ENCODE measurements at regions not wholly inside any gene's neighbourhood (a gene's known extent, or its start where the extent isn't known, plus 50 kb on each side); places are given as distances from the start of the nearest gene placed in this dataset.

DNA sequence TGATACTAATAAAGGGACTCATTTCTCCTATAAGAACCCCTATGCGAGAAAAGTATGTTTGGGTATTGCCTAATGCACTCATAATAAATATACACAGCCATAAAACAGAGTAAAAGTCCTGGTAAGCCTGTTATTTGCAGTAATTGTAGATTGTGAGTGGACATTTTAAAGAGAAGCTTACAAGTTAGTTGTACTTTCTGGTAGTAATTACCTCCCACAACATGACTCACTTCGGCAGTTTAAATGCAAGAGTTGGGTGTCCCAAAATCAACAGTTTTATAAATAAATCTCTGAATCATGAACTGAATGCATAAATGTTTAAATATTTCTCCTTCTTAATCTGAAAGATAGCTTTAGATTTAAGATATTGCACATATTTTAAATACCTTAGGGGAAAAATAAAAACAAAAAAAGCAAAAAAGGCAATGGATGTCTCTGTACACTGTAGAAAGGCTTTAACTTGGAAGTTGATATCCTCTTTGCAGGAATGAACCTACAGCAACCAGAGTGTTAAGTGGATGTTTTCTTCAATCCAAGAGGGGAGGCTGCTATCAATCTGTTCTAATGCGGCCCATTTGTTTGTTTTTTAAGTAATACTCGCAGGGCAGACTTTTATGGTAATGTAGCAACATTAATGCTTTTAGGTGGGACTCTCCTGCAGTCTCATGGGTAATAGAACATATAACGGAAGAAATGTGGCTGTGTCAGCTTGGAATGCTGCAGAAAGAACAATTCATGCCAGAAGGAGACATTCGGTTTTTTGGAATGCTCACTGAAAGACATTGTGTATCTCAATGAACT lies 57.3 kb upstream of the ZEB1 start:
- Histone ChIP-seq H3K36me3 (ENCODE audit: insufficient read depth in 1 of 2, low read depth in 1 of 2) (no peaks in the 10 kb centered on the region), H3K4me1 (peaks cover 13% of the 10 kb centered on the region), H3K9me3 (no peaks in the 10 kb centered on the region), H3K27me3 (ENCODE audit: insufficient read depth in 3 of 3, low read length in 2 of 3) (no peaks in the 10 kb centered on the region), H3K27ac (no peak overlapping the region), H3K4me3 (no peak overlapping the region)
- no peak for ATAC-seq
- DNase-seq = no peak
- 46 to 57% (median 48%) methylated on average over 6 of the region's 6 CpGs for WGBS, 3 donors
- TF ChIP-seq, protein P1, sequence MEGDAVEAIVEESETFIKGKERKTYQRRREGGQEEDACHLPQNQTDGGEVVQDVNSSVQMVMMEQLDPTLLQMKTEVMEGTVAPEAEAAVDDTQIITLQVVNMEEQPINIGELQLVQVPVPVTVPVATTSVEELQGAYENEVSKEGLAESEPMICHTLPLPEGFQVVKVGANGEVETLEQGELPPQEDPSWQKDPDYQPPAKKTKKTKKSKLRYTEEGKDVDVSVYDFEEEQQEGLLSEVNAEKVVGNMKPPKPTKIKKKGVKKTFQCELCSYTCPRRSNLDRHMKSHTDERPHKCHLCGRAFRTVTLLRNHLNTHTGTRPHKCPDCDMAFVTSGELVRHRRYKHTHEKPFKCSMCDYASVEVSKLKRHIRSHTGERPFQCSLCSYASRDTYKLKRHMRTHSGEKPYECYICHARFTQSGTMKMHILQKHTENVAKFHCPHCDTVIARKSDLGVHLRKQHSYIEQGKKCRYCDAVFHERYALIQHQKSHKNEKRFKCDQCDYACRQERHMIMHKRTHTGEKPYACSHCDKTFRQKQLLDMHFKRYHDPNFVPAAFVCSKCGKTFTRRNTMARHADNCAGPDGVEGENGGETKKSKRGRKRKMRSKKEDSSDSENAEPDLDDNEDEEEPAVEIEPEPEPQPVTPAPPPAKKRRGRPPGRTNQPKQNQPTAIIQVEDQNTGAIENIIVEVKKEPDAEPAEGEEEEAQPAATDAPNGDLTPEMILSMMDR (IDR thresholded peaks at IDR 0.05) = no peak
- intact Hi-C loops (cut with DNase I) = no loop called here

DNA sequence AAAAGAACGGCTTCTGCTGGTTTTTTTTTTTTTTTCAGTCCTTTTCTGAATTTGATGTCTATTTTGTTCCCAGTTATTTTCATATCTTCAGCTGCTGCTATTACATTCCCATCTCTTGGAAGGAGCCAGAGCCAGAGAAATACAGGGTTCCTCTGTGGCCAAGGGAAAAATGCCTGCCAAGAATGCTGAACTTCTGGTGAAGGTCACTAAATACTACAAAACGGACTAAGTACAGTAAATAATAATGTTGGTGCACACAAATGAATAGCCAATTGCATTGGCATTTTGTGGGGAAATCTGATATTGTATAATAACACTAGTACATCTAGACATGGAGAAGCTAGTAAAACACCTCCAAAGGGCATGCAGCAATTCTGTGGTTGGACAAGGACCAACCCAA lies 56.3 kb upstream of the ZEB1 start:
- 9 to 23% (median 16%) methylated on average over 2 of the region's 2 CpGs for WGBS, 3 donors
- H3K27ac ChIP-seq = no peak overlapping the region
- ATAC-seq = no peak
- H3K4me1 ChIP-seq = peaks cover 13% of the 10 kb centered on the region
- H3K9me3 ChIP-seq = no peaks in the 10 kb centered on the region
- H3K4me3 ChIP-seq = no peak overlapping the region
- no peaks in the 10 kb centered on the region for H3K27me3 ChIP-seq (ENCODE audit: insufficient read depth in 3 of 3, low read length in 2 of 3)
- no peaks in the 10 kb centered on the region for H3K36me3 ChIP-seq (ENCODE audit: insufficient read depth in 1 of 2, low read depth in 1 of 2)
- TF ChIP-seq, protein P1 (IDR thresholded peaks at IDR 0.05) = no peak
- no peak for DNase-seq
- intact Hi-C loops (cut with DNase I) = no loop called here

DNA sequence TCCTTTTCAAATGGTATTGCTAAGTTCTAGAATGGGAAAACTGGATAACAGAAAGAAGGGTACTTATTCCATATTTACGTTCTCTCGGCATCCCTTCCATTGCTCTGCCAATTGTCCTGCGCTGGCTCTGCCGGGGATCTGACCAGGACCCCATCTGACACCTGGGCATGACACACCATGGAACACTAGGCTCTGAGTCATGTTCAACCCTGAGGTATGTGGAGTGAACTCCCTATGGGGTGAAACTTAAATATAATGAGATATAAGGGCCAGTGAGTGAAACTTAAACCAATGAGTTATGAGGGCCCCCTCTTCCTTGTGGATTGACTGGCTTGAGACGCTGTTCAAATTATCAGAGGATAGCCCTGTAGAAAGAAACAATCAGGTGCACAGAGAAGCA lies 55.1 kb upstream of the ZEB1 start:
- intact Hi-C loops (cut with DNase I) = no loop called here
- no peak for ATAC-seq
- Histone ChIP-seq H3K4me1 (peaks cover 13% of the 10 kb centered on the region), H3K36me3 (ENCODE audit: insufficient read depth in 1 of 2, low read depth in 1 of 2) (no peaks in the 10 kb centered on the region), H3K9me3 (no peaks in the 10 kb centered on the region), H3K27me3 (ENCODE audit: insufficient read depth in 3 of 3, low read length in 2 of 3) (no peaks in the 10 kb centered on the region), H3K4me3 (no peak overlapping the region), H3K27ac (no peak overlapping the region)
- TF ChIP-seq, protein P1 (IDR thresholded peaks at IDR 0.05) = no peak
- no peak for DNase-seq
- WGBS, 3 donors = 95 to 98% (median 96%) methylated on average over 5 of the region's 5 CpGs

DNA sequence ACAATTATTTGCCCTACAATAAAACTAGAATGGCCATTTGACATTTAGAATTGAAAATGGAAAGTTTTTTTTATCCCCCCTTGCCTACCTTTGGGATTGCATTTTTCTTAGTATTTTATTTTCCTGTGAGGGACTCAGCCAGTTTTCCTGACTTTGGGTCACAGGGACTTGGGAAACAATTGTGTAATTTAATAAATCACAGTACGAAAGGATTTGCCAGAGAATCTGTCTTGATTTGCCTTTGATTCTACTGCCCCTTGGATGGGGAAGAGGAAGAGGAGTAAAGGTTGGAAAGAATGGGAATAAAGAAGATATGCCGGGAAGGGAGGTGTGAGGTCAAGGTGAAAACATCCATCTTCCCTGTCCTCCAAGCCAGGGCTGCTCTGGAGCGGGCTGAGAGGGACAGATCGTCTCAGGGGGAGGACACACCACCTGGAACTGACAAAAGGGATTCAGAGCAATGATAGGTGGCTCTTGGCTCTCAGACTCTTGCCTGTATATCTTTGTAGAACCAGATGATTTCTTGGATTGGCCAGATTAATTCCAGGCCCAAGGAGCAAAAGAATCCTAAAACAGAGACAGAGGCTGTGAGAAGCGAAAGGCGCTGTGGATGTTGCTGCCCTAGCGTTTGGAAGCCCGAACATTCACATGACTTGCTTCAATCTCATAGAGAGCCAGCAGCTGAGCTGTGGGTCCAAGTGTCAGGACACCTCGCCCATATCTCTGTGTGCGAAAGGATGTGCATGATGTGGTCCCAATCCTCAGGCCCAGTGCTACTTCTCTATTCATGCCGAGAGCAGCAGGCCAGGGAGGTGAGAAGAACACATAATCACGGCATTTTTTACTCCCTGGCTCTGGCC lies 50.3 kb upstream of the ZEB1 start:
- no peak overlapping the region for H3K27ac ChIP-seq
- DNase-seq (peak in 1 of 2 donors; percentile 23), ATAC-seq (peak in 1 of 4 donors; percentile 36)
- H3K4me3 ChIP-seq = no peak overlapping the region
- intact Hi-C loops (cut with DNase I) = no loop called here
- no peaks in the 10 kb centered on the region for H3K27me3 ChIP-seq (ENCODE audit: insufficient read depth in 3 of 3, low read length in 2 of 3)
- WGBS, 3 donors = 76 to 78% (median 77%) methylated on average over 12 of the region's 12 CpGs
- no peaks in the 10 kb centered on the region for H3K36me3 ChIP-seq (ENCODE audit: insufficient read depth in 1 of 2, low read depth in 1 of 2)
- no peaks in the 10 kb centered on the region for H3K9me3 ChIP-seq
- TF ChIP-seq, protein P1 (IDR thresholded peaks at IDR 0.05) = no peak
- no peaks in the 10 kb centered on the region for H3K4me1 ChIP-seq
